GM19043 (cell line): ENCODE measurements at regions not wholly inside any gene's neighbourhood (a gene's known extent, or its start where the extent isn't known, plus 50 kb on each side); places are given as distances from the start of the nearest gene placed in this dataset.
A peak's percentile ranks its signal among the peaks of the same experiment; 100 is the strongest.

Experiments
- ATAC-seq: cut with Tn5 transposase; IDR thresholded peaks from one replicate; pipeline ENCODE4 v1.9.1; 2021; ENCODE audit warnings: low read depth; ENCODE audit not compliant: unreplicated experiment

GRCh38 chr3:5727743-5728484 is 540.4 kb downstream of the EDEM1 start:
- no peak for ATAC-seq

- ATAC-seq, result no peak
Observed at GRCh38 chr3:5729852-5730251, 542.3 kb downstream of the EDEM1 start.

GRCh38 chr3:5731100-5731499 is 543.6 kb downstream of the EDEM1 start:
- ATAC-seq, result no peak

- ATAC-seq, result no peak
Observed at GRCh38 chr3:5732081-5732480, 544.6 kb downstream of the EDEM1 start.

GRCh38 chr3:5733995-5734394 is 546.5 kb downstream of the EDEM1 start:
- ATAC-seq, result no peak

- no peak for ATAC-seq
Observed at GRCh38 chr3:5735896-5736295, 548.4 kb downstream of the EDEM1 start.

GRCh38 chr3:5739299-5739935 is 551.9 kb downstream of the EDEM1 start:
- ATAC-seq, result no peak

GRCh38 chr3:5739949-5740348 is 552.4 kb downstream of the EDEM1 start:
- ATAC-seq, result no peak

GRCh38 chr3:5741017-5741416 is 553.5 kb downstream of the EDEM1 start:
- no peak for ATAC-seq

- no peak for ATAC-seq
Observed at GRCh38 chr3:5750091-5750490, 562.6 kb downstream of the EDEM1 start.

- ATAC-seq, result no peak
Observed at GRCh38 chr3:5750874-5751640, 563.5 kb downstream of the EDEM1 start.

GRCh38 chr3:5754602-5755001 is 567.1 kb downstream of the EDEM1 start:
- peak; percentile 47 for ATAC-seq

- no peak for ATAC-seq
Observed at GRCh38 chr3:5756443-5756842, 568.9 kb downstream of the EDEM1 start.

GRCh38 chr3:5757213-5757804 is 569.8 kb downstream of the EDEM1 start:
- no peak for ATAC-seq

- no peak for ATAC-seq
Observed at GRCh38 chr3:5758699-5759098, 571.2 kb downstream of the EDEM1 start.

GRCh38 chr3:5762506-5762905 is 575.0 kb downstream of the EDEM1 start:
- ATAC-seq, result no peak

GRCh38 chr3:5766848-5767247 is 579.3 kb downstream of the EDEM1 start:
- ATAC-seq, result no peak

- ATAC-seq, result no peak
Observed at GRCh38 chr3:5767304-5767703, 579.8 kb downstream of the EDEM1 start.

- no peak for ATAC-seq
Observed at GRCh38 chr3:5768281-5768945, 580.9 kb downstream of the EDEM1 start.

GRCh38 chr3:5769825-5770224 is 582.3 kb downstream of the EDEM1 start:
- ATAC-seq, result no peak

- ATAC-seq, result no peak
Observed at GRCh38 chr3:5774337-5774736, 586.8 kb downstream of the EDEM1 start.
